GM19324 (cell line): ENCODE measurements at regions not wholly inside any gene's neighbourhood (a gene's known extent, or its start where the extent isn't known, plus 50 kb on each side); places are given as distances from the start of the nearest gene placed in this dataset.

Experiments
- ATAC-seq: cut with Tn5 transposase; IDR thresholded peaks from one replicate; pipeline ENCODE4 v1.9.1; 2021; ENCODE audit warnings: mild to moderate bottlenecking, moderate library complexity; ENCODE audit not compliant: unreplicated experiment, low FRiP score

DNA sequence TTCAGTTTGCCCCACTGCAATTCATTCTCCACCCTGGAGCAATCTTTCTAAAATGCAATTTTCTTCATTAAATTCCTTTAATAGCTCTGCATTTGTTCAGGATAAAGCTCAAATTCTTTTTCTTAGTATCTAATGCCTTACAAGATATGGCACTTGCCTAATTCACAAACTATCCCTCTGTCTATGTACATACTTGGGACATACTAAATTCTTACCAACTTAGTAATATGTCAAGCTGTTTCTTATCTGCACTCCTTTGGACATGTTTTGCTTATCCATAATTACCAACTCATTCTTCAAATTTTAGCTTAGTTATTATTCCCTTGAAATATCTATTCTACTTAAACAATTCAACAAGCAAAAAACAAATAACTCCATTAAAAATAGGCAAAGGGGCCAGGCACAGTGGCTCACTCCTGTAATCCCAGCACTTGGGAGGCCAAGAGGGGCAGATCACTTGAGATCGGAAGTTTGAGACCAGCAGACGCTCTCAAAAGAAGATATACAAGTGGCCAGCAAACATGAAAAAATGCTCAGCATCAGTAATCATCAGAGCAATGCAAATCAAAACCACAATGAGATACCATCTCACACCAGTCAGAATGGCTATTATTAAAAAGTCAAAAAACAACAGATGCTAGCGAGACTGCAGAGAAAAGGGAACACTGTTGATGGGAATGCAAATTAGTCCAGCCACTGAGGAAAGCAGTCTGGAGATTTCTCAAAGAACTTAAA lies 96.9 kb downstream of the FAM76B start:
- ATAC-seq = peak; percentile 69

DNA sequence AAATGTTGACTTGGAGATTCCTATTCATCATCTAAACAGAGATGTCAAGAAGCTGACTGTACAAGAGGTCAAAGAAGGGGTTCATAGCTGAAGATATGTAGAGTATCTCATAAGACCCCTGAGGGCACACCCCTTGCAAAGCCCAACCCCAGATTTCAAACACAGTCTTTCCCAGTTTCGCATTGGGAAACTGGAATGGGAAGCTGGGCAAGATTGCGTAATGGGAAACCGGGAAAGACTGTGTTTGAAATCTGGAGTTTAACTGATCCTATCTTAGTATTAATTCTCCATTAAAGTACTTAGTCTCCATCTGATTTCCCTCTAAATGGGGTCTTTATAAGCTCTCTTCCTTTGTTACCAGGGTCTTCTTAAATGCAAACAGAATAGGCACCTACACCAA lies 99.5 kb downstream of the FAM76B start:
- ATAC-seq = no peak

DNA sequence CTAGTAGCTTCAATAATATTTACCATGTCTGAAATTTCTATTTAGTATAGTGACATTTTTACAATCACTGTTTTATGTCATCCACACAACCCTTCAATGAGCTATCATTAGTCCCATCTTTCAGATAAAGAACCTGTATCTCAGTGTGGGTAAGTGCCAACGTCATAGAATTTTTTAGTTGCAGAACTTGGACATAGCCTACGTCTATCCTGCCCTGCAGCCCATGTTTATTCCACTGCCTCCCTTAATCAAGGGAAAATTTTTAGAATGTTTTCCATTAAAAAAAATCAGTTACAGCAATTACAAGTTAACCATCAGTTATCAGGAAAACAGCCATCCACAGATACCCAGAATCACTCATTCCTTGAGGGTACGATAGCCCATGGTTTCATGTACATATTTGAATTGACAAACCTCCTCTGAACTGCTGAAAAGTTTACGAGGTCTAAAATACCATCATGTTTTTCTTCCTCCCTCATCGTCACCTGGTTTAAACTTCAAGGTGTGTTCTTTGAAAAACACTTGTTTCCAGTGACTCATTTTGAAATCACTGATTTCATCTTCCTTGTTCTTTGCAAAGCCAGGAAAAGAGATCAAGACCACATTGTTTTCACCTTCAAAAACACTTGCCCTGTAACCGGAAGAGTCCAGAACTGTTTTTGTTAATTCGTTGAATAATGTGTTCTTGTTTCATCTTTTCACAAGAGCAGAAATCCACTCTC lies 100.9 kb downstream of the FAM76B start:
- no peak for ATAC-seq

DNA sequence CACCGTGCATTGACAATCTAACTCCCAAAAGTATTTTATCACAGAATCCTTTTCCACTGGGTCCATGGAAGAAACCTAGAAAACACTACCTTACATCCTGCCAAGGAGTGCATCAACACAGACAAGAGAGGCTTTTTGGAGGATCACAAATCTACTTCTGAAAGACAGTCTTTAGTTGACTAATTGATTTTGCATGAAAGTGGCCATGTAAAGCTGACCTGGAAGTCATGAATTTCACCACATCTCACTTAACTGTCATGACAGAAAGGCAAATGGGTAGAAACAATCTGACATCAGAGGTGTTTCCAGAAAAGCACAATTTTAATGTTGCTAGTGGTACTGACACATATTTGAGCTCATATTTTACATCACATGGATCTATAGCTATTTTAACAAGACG lies 101.6 kb downstream of the FAM76B start:
- ATAC-seq = no peak

DNA sequence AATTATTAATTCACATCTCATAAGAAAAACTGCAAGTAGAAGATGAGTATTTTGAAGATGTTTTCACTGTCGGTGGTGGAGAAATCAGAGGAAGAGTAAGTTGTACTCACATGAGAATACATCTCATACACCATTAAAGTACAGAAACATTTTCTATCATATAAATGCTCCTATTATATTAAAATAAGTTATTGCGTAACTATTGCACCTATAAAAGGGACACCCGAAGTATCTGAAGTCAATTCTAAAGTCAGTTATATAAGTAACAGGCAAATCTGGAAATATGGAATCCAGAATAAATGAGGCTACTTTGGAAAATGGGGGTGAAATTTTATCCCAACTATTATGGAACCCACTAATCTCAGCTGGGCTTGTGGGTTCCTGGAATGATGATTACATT lies 103.3 kb downstream of the FAM76B start:
- ATAC-seq = no peak

DNA sequence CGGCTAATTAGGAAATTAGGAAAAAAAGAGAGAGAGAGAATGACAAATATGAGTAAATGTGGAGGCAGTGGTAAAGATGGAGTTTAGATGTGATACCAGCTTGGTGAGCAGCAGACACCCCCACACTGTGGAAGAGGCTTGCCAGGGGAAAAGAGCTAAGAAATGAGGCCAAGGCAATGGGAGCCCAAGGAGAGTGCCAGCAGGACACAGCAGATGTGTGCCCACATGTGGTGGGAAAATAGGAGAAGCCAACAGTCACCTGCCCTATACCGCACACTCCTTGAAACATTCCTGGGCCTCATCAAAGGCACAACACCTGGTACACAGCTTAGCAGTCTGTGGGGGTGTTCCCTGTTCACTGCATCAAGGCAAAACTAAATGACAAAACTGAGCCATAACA lies 104.9 kb downstream of the FAM76B start:
- ATAC-seq = no peak

DNA sequence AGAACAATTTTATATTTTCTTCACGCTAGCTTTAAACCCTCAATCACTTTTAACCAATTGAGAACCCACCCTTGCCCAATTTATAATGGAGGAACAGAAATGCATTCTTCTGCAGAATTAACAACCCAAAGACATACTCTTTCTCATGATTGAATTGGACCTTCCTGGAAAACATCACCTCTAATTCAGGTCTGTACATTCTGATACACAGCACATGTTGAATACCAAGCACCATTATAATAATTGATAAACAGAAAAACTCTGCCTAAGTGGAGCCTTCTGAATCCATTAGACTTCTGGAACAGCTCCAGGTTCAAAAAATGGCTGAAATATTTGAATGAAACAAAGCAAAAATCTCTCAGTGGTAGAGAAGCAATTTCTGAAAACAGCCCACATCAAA lies 105.4 kb downstream of the FAM76B start:
- no peak for ATAC-seq

DNA sequence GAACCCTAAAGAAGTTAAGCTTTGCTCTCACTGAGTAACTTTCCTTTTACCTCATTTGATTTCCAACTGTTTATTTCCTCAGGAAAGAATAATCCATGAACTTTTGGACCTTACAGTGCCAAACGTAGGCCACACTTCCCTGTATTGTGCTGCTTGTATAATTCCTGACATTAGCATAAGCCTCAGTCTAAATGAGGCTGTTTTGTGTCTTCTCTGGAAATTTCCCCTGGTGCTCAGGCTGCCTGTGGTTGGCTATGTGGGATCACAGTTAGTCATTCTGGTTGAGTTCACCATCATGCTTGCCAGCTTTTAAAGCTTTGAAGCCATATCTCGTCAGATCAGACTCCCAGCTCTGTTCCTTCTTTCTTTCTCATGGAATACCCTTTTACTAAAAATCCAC lies 107.0 kb downstream of the FAM76B start:
- no peak for ATAC-seq

DNA sequence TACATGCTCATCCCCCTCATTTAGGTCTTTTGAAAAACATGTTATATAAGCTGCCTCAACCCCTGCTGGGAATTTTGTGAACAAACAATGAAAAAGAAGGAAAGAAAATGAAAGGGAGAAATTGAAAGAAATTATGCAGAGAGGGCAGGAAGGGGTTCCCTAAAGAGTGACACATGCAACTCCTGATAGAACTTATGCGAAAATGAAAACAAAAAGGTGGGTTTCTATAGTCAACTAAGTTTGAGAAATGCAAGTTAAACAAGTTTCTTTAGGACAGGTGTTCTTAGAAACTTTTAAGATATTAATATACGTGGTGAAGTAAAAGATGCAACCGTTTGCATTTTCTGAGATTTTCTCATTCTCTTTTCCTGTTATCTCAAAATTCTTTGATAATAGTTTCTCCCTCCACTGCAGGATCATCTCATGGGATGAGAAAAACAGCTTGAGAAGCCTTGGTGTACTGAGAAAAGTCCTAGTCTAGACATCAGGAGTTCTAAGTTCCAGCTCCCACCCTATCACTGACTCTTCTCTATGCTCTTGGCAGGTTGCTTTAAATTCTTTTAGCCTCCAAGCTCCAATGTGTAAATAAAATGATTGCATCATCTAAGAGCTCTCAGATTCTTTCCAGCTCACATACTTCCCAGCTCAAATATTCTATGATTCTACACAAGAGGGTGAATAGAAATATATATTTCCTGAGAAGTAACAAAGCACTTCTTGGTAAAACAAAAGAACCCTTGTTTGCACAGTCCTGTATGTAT lies 109.2 kb downstream of the FAM76B start:
- ATAC-seq = peak; percentile 78

DNA sequence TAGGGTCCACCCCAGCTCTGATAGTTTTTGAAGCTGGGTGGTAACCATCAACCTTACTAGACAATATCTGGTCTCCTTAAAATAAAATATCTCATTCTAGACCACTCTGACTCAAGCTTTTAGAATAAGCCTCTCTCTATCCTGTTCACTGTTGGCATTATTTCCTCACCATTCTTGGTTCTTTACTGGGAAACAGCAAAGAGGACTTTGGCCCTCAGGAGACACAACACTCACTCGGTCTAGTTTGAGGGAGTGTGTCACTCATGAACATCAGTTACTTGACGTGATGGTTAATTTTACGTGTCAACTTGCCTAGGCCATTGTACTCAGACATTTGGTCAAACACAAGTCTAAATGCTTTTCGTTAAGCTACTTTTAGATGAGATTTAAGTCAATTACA lies 110.6 kb downstream of the FAM76B start:
- no peak for ATAC-seq

DNA sequence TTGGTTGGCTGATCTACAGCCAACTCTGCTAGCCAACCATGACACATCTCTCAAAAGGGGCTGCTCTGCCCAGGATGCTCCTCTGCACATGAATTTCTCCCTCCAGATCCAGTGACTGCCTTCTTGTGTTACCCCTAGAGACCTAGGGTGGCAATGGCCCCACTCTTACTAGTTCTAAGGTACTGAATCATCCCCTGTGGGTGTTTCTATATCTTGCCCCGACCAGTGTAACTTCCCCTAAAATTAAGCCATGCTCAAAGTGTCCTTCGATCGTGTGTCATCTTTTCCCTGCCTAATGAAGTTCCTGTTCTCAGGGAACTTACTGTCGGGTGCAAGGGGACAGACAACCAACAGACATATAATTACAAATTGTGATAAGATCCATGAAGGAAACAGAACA lies 113.3 kb downstream of the FAM76B start:
- ATAC-seq = no peak

DNA sequence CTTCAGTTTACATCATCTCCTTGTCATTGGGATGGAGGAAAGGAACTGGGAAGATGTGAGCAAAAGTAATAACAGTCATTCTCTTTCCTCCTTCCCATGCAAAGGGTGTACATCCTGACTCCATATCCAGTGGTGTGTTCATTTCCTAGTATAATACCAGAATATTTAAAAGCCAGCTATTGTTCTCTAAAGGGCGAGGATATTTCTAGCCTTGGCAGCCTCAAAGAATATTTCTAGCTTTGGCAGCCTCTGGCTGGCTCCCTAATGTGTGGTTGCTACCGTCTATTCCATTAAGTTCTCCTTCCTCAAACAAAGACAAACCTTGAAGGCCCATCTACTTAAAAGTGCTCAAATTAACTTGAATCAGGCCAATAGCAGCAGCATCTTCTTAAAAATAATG lies 114.0 kb downstream of the FAM76B start:
- no peak for ATAC-seq

DNA sequence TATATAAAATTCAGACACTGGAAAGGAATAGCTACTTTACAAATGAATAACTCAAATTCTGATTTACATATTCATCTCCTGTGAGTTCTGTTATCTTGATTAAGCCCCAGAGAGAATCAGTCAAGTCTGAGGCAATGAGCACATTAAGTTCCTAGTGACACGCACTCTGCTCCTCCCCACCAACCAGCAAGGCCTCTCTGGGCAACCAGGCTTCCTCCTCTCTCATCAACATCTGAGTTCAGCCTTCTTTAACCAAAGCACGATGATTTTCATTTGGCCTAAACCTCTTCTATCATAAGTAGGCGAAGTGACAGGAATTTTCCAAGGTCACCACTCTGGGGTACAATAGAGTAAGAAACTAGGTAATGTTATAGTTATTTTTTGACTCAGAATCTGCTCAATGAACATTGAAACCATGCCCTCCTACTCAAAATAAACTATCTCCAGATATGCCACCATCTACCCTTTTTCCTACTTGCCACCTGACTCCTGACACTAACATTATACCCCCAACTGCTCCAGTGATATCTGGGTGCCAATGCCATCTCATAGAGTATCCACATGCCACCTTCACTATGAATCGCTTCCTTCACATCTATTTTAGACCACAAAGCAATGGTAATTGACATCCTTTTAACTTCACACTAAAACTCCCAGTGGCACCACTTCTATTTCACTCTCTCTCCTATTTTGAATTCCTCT lies 114.8 kb downstream of the FAM76B start:
- ATAC-seq = no peak

DNA sequence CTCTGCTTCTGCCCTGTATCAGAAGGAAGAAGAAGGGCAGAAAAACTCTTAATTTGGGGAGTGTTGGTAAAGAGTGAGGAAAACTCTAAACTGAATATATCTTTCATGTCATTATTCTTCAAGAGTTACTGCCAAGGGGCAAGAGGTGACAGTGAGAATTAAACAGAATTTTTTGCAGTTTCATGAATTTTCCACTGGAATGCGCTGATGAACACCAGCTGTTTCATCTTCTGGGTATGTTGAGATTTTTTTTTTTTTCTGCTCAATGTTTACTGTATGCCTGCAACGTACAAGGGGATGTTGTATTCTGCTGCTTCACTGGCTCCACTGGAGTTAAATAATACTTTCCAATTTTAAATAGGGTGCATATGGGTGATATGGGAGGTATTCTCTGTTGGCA lies 117.8 kb downstream of the FAM76B start:
- no peak for ATAC-seq

DNA sequence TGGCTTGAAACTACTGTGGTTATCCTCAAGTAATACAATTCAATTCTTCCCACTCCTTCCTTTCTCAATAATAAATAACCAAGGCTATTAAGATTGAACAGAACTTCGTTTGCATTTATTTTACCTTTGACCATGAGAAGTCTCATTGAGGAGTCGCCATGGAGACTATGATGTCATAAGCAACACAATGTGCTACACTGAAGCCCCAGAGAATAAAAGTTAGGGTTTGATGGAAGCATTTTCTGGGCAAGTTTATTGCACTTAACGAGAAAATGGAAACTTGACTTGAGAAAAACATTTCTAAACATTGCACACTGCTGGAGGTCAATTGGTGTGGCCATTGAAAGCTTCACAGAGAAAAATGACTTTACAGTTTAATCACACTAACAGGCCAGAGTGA lies 121.5 kb downstream of the FAM76B start:
- ATAC-seq = no peak

DNA sequence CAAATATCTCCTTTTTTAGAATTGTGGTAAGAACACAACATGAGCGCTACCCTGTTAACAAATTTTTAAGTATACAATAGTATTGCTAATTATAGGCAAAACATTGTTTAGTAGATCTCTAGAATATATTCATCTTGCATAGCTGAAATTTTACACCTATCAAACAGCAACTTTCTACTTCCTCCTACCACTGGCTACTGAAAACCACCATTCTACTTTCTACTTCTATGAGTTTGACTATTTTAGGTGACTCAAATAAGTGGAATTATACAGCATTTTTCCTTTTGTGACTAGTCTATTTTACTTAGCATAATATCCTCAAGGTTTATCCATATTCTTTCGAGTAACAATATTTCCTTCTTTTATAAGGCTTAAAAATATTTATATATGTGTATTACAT lies 128.4 kb downstream of the FAM76B start:
- no peak for ATAC-seq

DNA sequence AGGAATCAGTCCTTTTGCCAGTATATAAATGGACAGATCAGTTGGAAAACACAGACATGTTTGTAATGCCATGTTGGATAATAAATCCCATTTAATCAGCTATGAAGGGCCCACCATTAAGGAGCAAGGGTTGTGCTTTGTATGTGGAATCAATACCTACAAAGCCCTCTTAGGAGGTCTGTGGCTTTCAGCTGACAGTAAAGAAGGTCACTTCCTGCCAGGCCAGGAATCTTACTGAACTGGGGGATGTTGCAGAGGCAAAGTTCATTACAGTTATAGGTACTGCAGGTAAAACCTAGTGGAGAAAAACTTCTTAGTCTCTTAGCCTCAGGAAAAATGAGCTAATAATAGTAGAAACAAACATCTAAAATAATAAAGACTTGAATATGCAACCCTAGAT lies 129.5 kb downstream of the FAM76B start:
- no peak for ATAC-seq

DNA sequence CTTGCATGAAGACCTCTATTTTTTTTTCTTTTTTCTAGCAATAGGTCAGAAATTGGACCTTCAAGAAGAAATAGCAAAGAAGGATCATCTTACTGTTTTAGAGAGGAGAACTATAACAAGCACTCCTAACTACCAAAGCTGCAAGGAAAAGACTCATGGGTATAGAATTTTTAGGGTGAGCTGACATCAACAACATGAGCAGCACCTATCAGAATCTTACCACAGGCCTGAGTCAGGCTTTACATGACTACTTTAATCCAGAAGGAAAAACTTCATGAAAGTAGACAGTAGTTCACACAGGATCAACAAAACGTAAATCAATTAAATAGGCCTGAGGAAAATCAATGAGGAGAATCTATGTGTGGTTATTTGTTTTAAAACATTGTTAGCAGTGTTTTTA lies 130.5 kb downstream of the FAM76B start:
- no peak for ATAC-seq

DNA sequence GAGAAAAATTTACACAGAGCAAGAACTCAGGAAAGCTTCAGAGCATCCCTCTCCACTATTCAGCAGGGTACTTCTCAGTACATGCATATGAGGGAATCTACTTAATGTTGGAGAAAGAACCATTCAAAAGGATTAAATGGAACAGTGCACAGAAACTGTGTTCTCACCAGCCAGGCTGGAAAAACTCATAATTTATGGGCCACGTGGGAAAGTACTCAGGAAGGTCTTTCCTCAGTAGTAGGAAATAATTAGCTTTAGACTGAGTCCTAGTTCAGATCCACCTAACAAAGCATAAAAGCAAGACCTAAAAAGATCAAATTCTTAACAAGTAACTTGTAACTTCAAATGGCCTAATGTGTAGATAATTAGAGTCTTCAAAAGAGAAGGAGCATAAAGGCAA lies 134.0 kb downstream of the FAM76B start:
- ATAC-seq = no peak

DNA sequence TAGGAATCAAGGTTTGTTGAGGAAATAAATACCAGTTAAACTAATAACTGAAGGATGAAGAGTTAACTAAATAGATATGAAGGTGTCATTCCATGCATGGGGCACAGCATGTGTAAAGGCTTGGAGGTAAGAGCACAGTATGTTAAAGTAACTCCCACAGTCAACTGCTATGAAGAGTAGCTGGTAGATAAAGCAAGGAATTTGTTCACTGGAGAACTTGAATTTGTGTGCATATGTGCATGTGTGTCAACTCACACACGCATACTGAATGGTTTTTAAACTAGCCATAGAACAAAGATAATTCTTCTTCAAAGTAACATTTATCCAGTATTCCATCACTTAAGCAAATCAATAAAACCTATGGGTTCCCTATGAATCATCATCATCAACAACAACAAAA lies 135.9 kb downstream of the FAM76B start:
- no peak for ATAC-seq

DNA sequence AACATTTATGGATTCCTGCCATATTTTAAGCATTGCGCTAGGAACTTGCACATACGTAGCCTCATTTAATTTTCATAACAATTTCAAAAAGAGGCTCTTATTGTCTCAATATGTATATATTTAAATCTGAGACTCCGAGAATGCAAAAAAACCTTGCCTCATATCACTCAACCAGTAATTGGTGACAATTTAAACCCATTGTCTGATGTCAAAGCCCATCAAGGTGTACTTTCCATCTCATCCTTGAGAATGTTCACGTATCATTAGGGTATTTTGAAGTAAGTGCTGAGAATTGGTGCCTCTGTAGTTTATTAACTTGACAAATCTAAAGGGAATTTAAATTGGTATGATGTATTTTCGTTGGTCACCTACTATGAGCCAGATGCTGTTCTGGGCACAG lies 136.5 kb downstream of the FAM76B start:
- ATAC-seq = no peak
